HepG2 (cell line): ENCODE measurements at regions not wholly inside any gene's neighbourhood (a gene's known extent, or its start where the extent isn't known, plus 50 kb on each side); places are given as distances from the start of the nearest gene placed in this dataset.

Experiments used
- AFF4 ChIP-seq: sonication (generic); formaldehyde crosslinking; IDR thresholded peaks from 2 replicates; pipeline ENCODE4 v1.4.0; 2020; ENCODE audit warnings: missing genetic modification reagents
- ATF2 ChIP-seq: sonication (generic); formaldehyde crosslinking; IDR thresholded peaks from 2 replicates; pipeline ENCODE4 v1.4.0; 2020; ENCODE audit warnings: missing genetic modification reagents
- DMAP1 ChIP-seq: IDR thresholded peaks from 2 replicates; pipeline ENCODE4 v1.6.1; 2016
- HIC2 ChIP-seq: sonication (generic); formaldehyde crosslinking; IDR thresholded peaks from 2 replicates; pipeline ENCODE4 v1.9.0; 2022; ENCODE audit warnings: low read depth, missing genetic modification reagents
- HOXA9 ChIP-seq: sonication (generic); formaldehyde crosslinking; IDR thresholded peaks from 2 replicates; pipeline ENCODE4 v1.8.1; 2022; ENCODE audit warnings: missing genetic modification reagents, mild to moderate bottlenecking, moderate library complexity, borderline replicate concordance
- LRRFIP1 ChIP-seq: sonication (generic); formaldehyde crosslinking; conservative IDR thresholded peaks from 2 replicates; pipeline ENCODE4 v1.4.0; 2020; ENCODE audit warnings: missing genetic modification reagents
- ZBTB33 ChIP-seq: sonication (generic); formaldehyde crosslinking; IDR thresholded peaks from 2 replicates; pipeline ENCODE4 v1.4.0; 2020; ENCODE audit warnings: missing genetic modification reagents
- ZBTB37 ChIP-seq: sonication (generic); formaldehyde crosslinking; IDR thresholded peaks from 2 replicates; pipeline ENCODE4 v1.4.0; 2020; ENCODE audit warnings: mild to moderate bottlenecking, missing genetic modification reagents
- ZMYM4 ChIP-seq: sonication (generic); formaldehyde crosslinking; IDR thresholded peaks from 2 replicates; pipeline ENCODE4 v1.8.1; 2023; ENCODE audit warnings: mild to moderate bottlenecking, missing genetic modification reagents
- ZNF343 ChIP-seq: sonication (generic); formaldehyde crosslinking; IDR thresholded peaks from 2 replicates; pipeline ENCODE4 v1.4.0; 2020; ENCODE audit warnings: mild to moderate bottlenecking, missing genetic modification reagents
- ZNF496 ChIP-seq: sonication (generic); formaldehyde crosslinking; IDR thresholded peaks from 2 replicates; pipeline ENCODE4 v1.8.1; 2023; ENCODE audit warnings: mild to moderate bottlenecking, moderate library complexity, missing genetic modification reagents; ENCODE audit not compliant: insufficient replicate concordance

GRCh38 chr10:130974166-130974565 lies 337.4 kb downstream of the TCERG1L start (continued):
- TF ChIP-seq AFF4 (no peak), LRRFIP1 (CRISPR knock-in tag) (no peak), ATF2 (CRISPR knock-in tag) (no peak), HOXA9 (CRISPR knock-in tag) (no peak), HIC2 (CRISPR knock-in tag) (no peak), DMAP1 (CRISPR knock-in tag) (no peak), ZMYM4 (no peak), ZBTB33 (CRISPR knock-in tag) (no peak), ZBTB37 (no peak), ZNF496 (no peak), ZNF343 (CRISPR knock-in tag) (no peak)
- TF ChIP-seq, all 625 proteins: peak for 0
